H1 (cell line): ENCODE measurements at regions not wholly inside any gene's neighbourhood (a gene's known extent, or its start where the extent isn't known, plus 50 kb on each side); places are given as distances from the start of the nearest gene placed in this dataset.

Source experiments
- CTCF ChIA-PET: fragments of 300-600 bp; sonication (Branson Sonifier 250); formaldehyde crosslinking; loops from one replicate; lab custom pipeline; 2021; ENCODE audit not compliant: partially characterized antibody; lab: Charles Lee
- POLR2A ChIA-PET: fragments of 300-600 bp; sonication (Branson Sonifier 250); formaldehyde crosslinking; loops from one replicate; lab custom pipeline; 2021; ENCODE audit warnings: inconsistent platforms; ENCODE audit not compliant: partially characterized antibody; lab: Charles Lee
- DNase-seq, 2 experiments: peaks; one replicate each; pipeline versions ENCODE4 v3.0.0 to v3.0.0-alpha.2; 2010 to 2022; ENCODE audit warnings: low spot score in 2 of 2, low read depth in 1 of 2, mixed read lengths in 1 of 2
- FAIRE-seq: peaks from 2 replicates; lab custom pipeline; 2011; peaks lifted over from hg19 to GRCh38; lab: Jason Lieb, UNC
- H2AFZ ChIP-seq: 2 replicates; pipeline ENCODE4 v1.8.1; 2012; ENCODE audit warnings: low read length, inconsistent platforms
- H2AK5ac ChIP-seq: 2 replicates; pipeline ENCODE4 v1.6.1; 2013; ENCODE audit warnings: low read depth, low read length
- H2BK120ac ChIP-seq: replicated peaks from 2 replicates; pipeline ENCODE3; 2013; ENCODE audit warnings: low read depth, low read length, inconsistent platforms
- H2BK12ac ChIP-seq: 2 replicates; pipeline ENCODE4 v1.6.1; 2013; ENCODE audit warnings: low read depth, low read length
- H2BK15ac ChIP-seq: 2 replicates; pipeline ENCODE4 v1.6.1; 2013; ENCODE audit warnings: low read length
- H2BK20ac ChIP-seq: 2 replicates; pipeline ENCODE4 v1.6.1; 2013; ENCODE audit warnings: low read length
- H2BK5ac ChIP-seq: 2 replicates; pipeline ENCODE4 v1.6.1; 2013; ENCODE audit warnings: low read depth, low read length
- H3K14ac ChIP-seq: 2 replicates; pipeline ENCODE4 v1.6.1; 2013; ENCODE audit warnings: inconsistent platforms; ENCODE audit not compliant: insufficient read length
- H3K18ac ChIP-seq: 2 replicates; pipeline ENCODE4 v1.6.1; 2013; ENCODE audit warnings: low read length; ENCODE audit errors: extremely low read depth
- H3K23ac ChIP-seq: 2 replicates; pipeline ENCODE4 v1.6.1; 2013; ENCODE audit warnings: inconsistent platforms; ENCODE audit not compliant: insufficient read length
- H3K23me2 ChIP-seq: 2 replicates; pipeline ENCODE4 v1.6.1; 2013; ENCODE audit warnings: low read depth, low read length
- H3K27ac ChIP-seq: 2 replicates; pipeline ENCODE4 v1.6.1; 2011; ENCODE audit warnings: low read depth, low read length, inconsistent platforms
- H3K27me3 ChIP-seq, 4 experiments: replicated peaks in 1 of 4; 1 replicate in 1 of 4; 2 replicates in 3 of 4; pipeline versions ENCODE4 v1.6.1 to v1.8.1; 2011 to 2013; ENCODE audit warnings: low read length in 3 of 4, mild to moderate bottlenecking in 3 of 4, inconsistent platforms in 2 of 4, mixed read lengths in 2 of 4, moderate library complexity in 1 of 4; ENCODE audit not compliant: control insufficient read depth in 3 of 4, insufficient read depth in 3 of 4; ENCODE audit errors: extremely low read depth in 1 of 4
- H3K36me3 ChIP-seq, 4 experiments: 2 replicates each; pipeline versions ENCODE4 v1.6.1 to v1.8.1; 2011 to 2013; ENCODE audit warnings: mild to moderate bottlenecking in 4 of 4, low read length in 3 of 4, moderate library complexity in 2 of 4, control low read depth in 1 of 4, inconsistent platforms in 1 of 4; ENCODE audit not compliant: insufficient read depth in 4 of 4, control insufficient read depth in 2 of 4
- H3K4ac ChIP-seq: replicated peaks from 2 replicates; pipeline ENCODE3; 2013; ENCODE audit warnings: low read length, low read depth, mixed read lengths, inconsistent platforms; ENCODE audit not compliant: insufficient read length
- H3K4me1 ChIP-seq, 4 experiments: replicated peaks in 1 of 4; 1 replicate in 1 of 4; 2 replicates in 3 of 4; pipeline versions ENCODE4 v1.6.1 to v1.8.1; 2011 to 2013; ENCODE audit warnings: low read length in 3 of 4, inconsistent platforms in 2 of 4, mixed read lengths in 1 of 4; ENCODE audit not compliant: insufficient read depth in 4 of 4, control insufficient read depth in 3 of 4
- H3K4me2 ChIP-seq, 2 experiments: 2 replicates each; pipeline versions ENCODE4 v1.6.1 to v1.8.1; 2011 to 2013; ENCODE audit warnings: low read depth in 2 of 2, low read length in 2 of 2, control low read depth in 1 of 2, inconsistent platforms in 1 of 2, mild to moderate bottlenecking in 1 of 2; ENCODE audit not compliant: insufficient read depth in 1 of 2
- H3K4me3 ChIP-seq, 4 experiments: fragments of 200-600, 300-600 bp in 1 of 4; sonication (generic), shearing (Covaris generic), sonication (Bioruptor Twin) in 1 of 4; 2 replicates each; pipeline versions ENCODE4 v1.5.1 to v1.8.1; 2011 to 2016; ENCODE audit warnings: low read length in 4 of 4, low read depth in 3 of 4, control low read depth in 2 of 4, inconsistent platforms in 2 of 4, mild to moderate bottlenecking in 2 of 4, mixed read lengths in 1 of 4, moderate library complexity in 1 of 4; ENCODE audit not compliant: insufficient read depth in 2 of 4; ENCODE audit errors: extremely low read depth in 1 of 4
- H3K56ac ChIP-seq: replicated peaks from 2 replicates; pipeline ENCODE3; 2013; ENCODE audit warnings: low read depth, mild to moderate bottlenecking, mixed read lengths, low read length, inconsistent platforms; ENCODE audit not compliant: insufficient read length
- H3K79me1 ChIP-seq: 2 replicates; pipeline ENCODE4 v1.6.1; 2013; ENCODE audit warnings: low read depth, low read length, control low read depth
- H3K79me2 ChIP-seq, 2 experiments: 2 replicates each; pipeline versions ENCODE4 v1.6.1 to v1.8.1; 2012 to 2013; ENCODE audit warnings: low read length in 2 of 2, mild to moderate bottlenecking in 2 of 2, inconsistent platforms in 1 of 2; ENCODE audit not compliant: insufficient read depth in 2 of 2, control insufficient read depth in 1 of 2
- H3K9ac ChIP-seq, 4 experiments: replicated peaks in 1 of 4; 1 replicate in 1 of 4; 2 replicates in 3 of 4; pipeline versions ENCODE4 v1.6.1 to v1.8.1; 2011 to 2013; ENCODE audit warnings: low read depth in 3 of 4, low read length in 3 of 4, control low read depth in 2 of 4, mild to moderate bottlenecking in 2 of 4, moderate library complexity in 2 of 4, inconsistent platforms in 1 of 4; ENCODE audit errors: extremely low read depth in 1 of 4
- H3K9me3 ChIP-seq, 2 experiments: 2 replicates each; pipeline versions ENCODE4 v1.6.1 to v1.8.1; 2012 to 2013; ENCODE audit warnings: mild to moderate bottlenecking in 2 of 2, moderate library complexity in 2 of 2, control low read depth in 1 of 2, inconsistent platforms in 1 of 2, low read depth in 1 of 2, low read length in 1 of 2, mixed read lengths in 1 of 2; ENCODE audit not compliant: insufficient read depth in 2 of 2
- H4K20me1 ChIP-seq, 2 experiments: replicated peaks in 1 of 2; 2 replicates each; pipeline versions ENCODE3 to v1.8.1; 2011 to 2013; ENCODE audit warnings: inconsistent platforms in 2 of 2, low read length in 2 of 2, mild to moderate bottlenecking in 1 of 2; ENCODE audit not compliant: insufficient read depth in 2 of 2, control insufficient read depth in 1 of 2
- H4K5ac ChIP-seq: 2 replicates; pipeline ENCODE4 v1.6.1; 2013; ENCODE audit warnings: low read length, low read depth, mixed read lengths, inconsistent platforms; ENCODE audit not compliant: insufficient read length
- H4K8ac ChIP-seq: 2 replicates; pipeline ENCODE4 v1.8.0; 2013; ENCODE audit warnings: mild to moderate bottlenecking, moderate library complexity, low read length, inconsistent platforms; ENCODE audit not compliant: insufficient read depth; ENCODE audit errors: extremely low read depth
- H4K91ac ChIP-seq: replicated peaks from 2 replicates; pipeline ENCODE3; 2013; ENCODE audit warnings: low read length, mixed read lengths, inconsistent platforms; ENCODE audit not compliant: insufficient read length
- CREB1 ChIP-seq: IDR thresholded peaks from 2 replicates; pipeline ENCODE4 v1.6.1; 2012; ENCODE audit warnings: inconsistent platforms
- WGBS, 2 experiments: shearing (Covaris generic) in 1 of 2; methylation state at CpG; one replicate each; pipeline versions ENCODE4 v1.1.6 to v1.1.7; 2013 to 2015; ENCODE audit warnings: low lambda C conversion rate in 2 of 2, mixed read lengths in 2 of 2, inconsistent platforms in 1 of 2, low coverage in 1 of 2, missing lambda C conversion rate in 1 of 2; ENCODE audit not compliant: insufficient replicate concordance in 2 of 2, insufficient coverage in 1 of 2, insufficient read length in 1 of 2; ENCODE audit errors: extremely low coverage in 1 of 2, missing lambda C conversion rate in 1 of 2; 5-methylcytosine and 5-hydroxymethylcytosine counted together

GRCh38 chr7:119175911-119176627, 951.6 kb downstream of the ANKRD7 start:
- Histone ChIP-seq H3K4me3 (no peak overlapping the region), H3K4ac (no peak overlapping the region), H3K14ac (no peak overlapping the region), H4K8ac (no peak overlapping the region), H3K23me2 (no peaks in the 10 kb centered on the region; the same call in 1 of the 2 replicates), H2AK5ac (no peak overlapping the region), H3K4me1 (peaks cover 0 to 5% (median 2%) of the 10 kb centered on the region in 4 experiments; a peak in 5 of 7 replicates), H3K23ac (no peak overlapping the region), H2AFZ (peak overlapping the region; percentile 76; the same call in 1 of the 2 replicates), H3K79me2 (no peaks in the 10 kb centered on the region), H4K91ac (no peak overlapping the region), H2BK20ac (no peak overlapping the region), H3K18ac (no peak overlapping the region; the same call in 1 of the 2 replicates), H2BK15ac (no peak overlapping the region), H3K9ac (no peak overlapping the region), H3K27me3 (no peaks in the 10 kb centered on the region), H3K36me3 (no peaks in the 10 kb centered on the region), H3K79me1 (no peaks in the 10 kb centered on the region), H2BK12ac (no peak overlapping the region), H3K4me2 (no peak overlapping the region), H3K56ac (no peak overlapping the region), H4K5ac (no peak overlapping the region), H3K9me3 (no peaks in the 10 kb centered on the region), H2BK5ac (no peak overlapping the region), H4K20me1 (no peaks in the 10 kb centered on the region), H2BK120ac (no peak overlapping the region), H3K27ac (no peak overlapping the region)
- POLR2A ChIA-PET, result no interaction called here
- CTCF ChIA-PET, result interaction anchor here (0.9 to 3.7 kb wide), 20 partner anchors 9 to 585 kb away, joined by 3 to 40 read pairs (median 4); no protein-coding TSS in a partner anchor
- WGBS, 2 experiments, result 13% methylated on average over 6 of the region's 6 CpGs; no CpG with 5 or more reads in 1 of the 2 experiments
- FAIRE-seq (peak; percentile 93), DNase-seq (peak; percentile 65 to 82)
- 0 out of 2 replicates have a peak, but pooled peaks have one; percentile 15 for TF ChIP-seq CREB1
